Transverse colon (tissue), 4 donors: ENCODE measurements at regions not wholly inside any gene's neighbourhood (a gene's known extent, or its start where the extent isn't known, plus 50 kb on each side); places are given as distances from the start of the nearest gene placed in this dataset.

Source experiments
- DNase-seq: peaks from one replicate; pipeline ENCODE4 v3.0.0-alpha.2; 2019
- H3K27ac ChIP-seq, 4 donors: fragments of 200-600 bp; sonication (generic); 2 replicates each; pipeline ENCODE4 v1.5.1; 2016 to 2018; ENCODE audit warnings: inconsistent platforms in 4 of 4
- H3K27me3 ChIP-seq: fragments of 200-600 bp; sonication (generic); 2 replicates; pipeline ENCODE4 v1.5.1; 2017; ENCODE audit warnings: inconsistent platforms
- H3K36me3 ChIP-seq, 4 donors: fragments of 200-600 bp; sonication (generic); 2 replicates each; pipeline ENCODE4 v1.5.1; 2017 to 2019; ENCODE audit warnings: inconsistent platforms in 4 of 4
- H3K4me1 ChIP-seq, 4 donors: fragments of 200-600 bp; sonication (generic); 2 replicates each; pipeline ENCODE4 v1.5.1; 2017 to 2020; ENCODE audit warnings: inconsistent platforms in 4 of 4
- H3K4me3 ChIP-seq, 4 donors: fragments of 200-600 bp; sonication (generic); 1 replicate in 1 of 4; 2 replicates in 3 of 4; pipeline versions ENCODE4 v1.5.1 to v1.6.1; 2017 to 2019; ENCODE audit warnings: inconsistent platforms in 4 of 4
- H3K9me3 ChIP-seq, 2 donors: fragments of 200-600 bp; sonication (generic); 2 replicates each; pipeline ENCODE4 v1.5.1; 2017 to 2019; ENCODE audit warnings: inconsistent platforms in 2 of 2
- EP300 ChIP-seq: sonication (generic); formaldehyde crosslinking; IDR thresholded peaks from one replicate; pipeline ENCODE4 v1.6.1; 2017; ENCODE audit warnings: antibody characterized with exemption, low read depth
- POLR2A ChIP-seq: fragments of 450-650 bp; IDR thresholded peaks from one replicate; pipeline ENCODE4 v1.6.1; 2016; ENCODE audit warnings: antibody characterized with exemption, mild to moderate bottlenecking, moderate library complexity
- POLR2AphosphoS5 ChIP-seq, 3 donors: sonication (generic); formaldehyde crosslinking; IDR thresholded peaks; one replicate each; pipeline ENCODE4 v1.6.1; 2016; ENCODE audit warnings: antibody characterized with exemption in 3 of 3
- WGBS, 2 donors: methylation state at CpG; one replicate each; pipeline ENCODE4 v1.1.5; 2018; ENCODE audit warnings: low coverage in 1 of 2; 5-methylcytosine and 5-hydroxymethylcytosine counted together
- in situ Hi-C, 4 donors: fragments of 200-750 bp; cut with MboI; loops; one replicate each; pipeline versions ENCODE4 v1.15.0 to v1.15.1; 2017; ENCODE audit warnings: low sequenced_read_pairs in 3 of 4, low pct_ligation_motif_present in 1 of 4, low pct_unique_long_range_greater_than_20kb in 1 of 4
- intact Hi-C: fragments of 100-400 bp; cut with DNase I; formaldehyde crosslinking; loops from one replicate; pipeline ENCODE4 v1.15.1; 2023; ENCODE audit warnings: low total_unique reads
- TF ChIP-seq, protein P1 (sequence below), 5 experiments: fragments of 200-600 bp in 3 of 5; fragments of 450-650 bp in 2 of 5; sonication (generic) in 3 of 5; IDR thresholded peaks; 1 replicate in 2 of 5; 2 replicates in 3 of 5; pipeline ENCODE4 v1.5.1; 2016 to 2017; ENCODE audit warnings: antibody characterized with exemption in 5 of 5, inconsistent platforms in 3 of 5, mild to moderate bottlenecking in 2 of 5, moderate library complexity in 1 of 5

DNA sequence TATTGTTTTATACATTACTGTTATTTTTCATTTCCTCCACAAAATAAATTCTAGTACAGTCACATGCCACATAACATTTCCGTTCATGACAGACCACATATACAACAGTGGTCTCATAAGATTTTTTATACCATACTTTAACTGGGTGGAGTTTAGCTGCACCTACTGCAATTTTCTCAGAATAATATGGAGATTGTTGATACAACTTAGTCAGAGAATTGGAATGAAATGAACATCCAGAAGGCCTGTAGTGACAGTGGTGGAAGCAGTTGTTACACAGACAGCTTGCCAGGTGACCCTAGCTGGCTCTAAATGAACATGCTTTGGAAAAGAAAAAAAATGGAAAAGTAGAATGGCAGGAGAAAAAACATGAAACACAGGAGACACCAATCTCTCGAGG is 183.2 kb upstream of the TCF21 start:
- TF ChIP-seq POLR2AphosphoS5 (IDR thresholded peaks at IDR 0.05) (no peak), EP300 (no peak), POLR2A (no peak)
- TF ChIP-seq, protein P1, sequence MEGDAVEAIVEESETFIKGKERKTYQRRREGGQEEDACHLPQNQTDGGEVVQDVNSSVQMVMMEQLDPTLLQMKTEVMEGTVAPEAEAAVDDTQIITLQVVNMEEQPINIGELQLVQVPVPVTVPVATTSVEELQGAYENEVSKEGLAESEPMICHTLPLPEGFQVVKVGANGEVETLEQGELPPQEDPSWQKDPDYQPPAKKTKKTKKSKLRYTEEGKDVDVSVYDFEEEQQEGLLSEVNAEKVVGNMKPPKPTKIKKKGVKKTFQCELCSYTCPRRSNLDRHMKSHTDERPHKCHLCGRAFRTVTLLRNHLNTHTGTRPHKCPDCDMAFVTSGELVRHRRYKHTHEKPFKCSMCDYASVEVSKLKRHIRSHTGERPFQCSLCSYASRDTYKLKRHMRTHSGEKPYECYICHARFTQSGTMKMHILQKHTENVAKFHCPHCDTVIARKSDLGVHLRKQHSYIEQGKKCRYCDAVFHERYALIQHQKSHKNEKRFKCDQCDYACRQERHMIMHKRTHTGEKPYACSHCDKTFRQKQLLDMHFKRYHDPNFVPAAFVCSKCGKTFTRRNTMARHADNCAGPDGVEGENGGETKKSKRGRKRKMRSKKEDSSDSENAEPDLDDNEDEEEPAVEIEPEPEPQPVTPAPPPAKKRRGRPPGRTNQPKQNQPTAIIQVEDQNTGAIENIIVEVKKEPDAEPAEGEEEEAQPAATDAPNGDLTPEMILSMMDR (IDR thresholded peaks at IDR 0.05) = no peak
- 45 to 71% methylated on average over 2 of the region's 2 CpGs for WGBS, 2 donors
- intact Hi-C loops = no loop called here
- H3K9me3 ChIP-seq = no peaks in the 10 kb centered on the region
- no peaks in the 10 kb centered on the region for H3K4me1 ChIP-seq
- no peak overlapping the region for H3K27ac ChIP-seq
- no peak overlapping the region for H3K4me3 ChIP-seq
- no peak for DNase-seq
- no peaks in the 10 kb centered on the region for H3K27me3 ChIP-seq
- in situ Hi-C loops = no loop called here
- no peaks in the 10 kb centered on the region for H3K36me3 ChIP-seq

DNA sequence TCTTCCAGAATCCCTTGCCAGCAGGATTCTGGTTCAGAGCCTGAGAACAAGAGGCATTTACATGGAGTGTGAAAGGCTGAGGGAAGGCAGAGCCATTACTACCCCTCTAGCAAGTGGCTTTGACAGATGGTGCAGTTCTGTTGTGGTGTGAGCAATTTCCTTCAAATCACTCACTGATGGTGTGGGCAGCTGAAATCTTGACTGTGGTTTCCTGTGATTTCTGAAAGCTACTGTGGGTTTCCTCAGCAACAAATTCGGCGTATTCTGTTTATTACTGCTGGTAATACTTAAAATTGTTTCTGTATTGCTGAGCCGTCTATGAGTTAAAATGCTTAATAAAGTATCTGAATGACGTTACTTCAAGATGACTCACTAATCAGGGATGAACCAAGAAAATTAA is 181.5 kb upstream of the TCF21 start:
- no peaks in the 10 kb centered on the region for H3K27me3 ChIP-seq
- H3K27ac ChIP-seq = no peak overlapping the region
- no peaks in the 10 kb centered on the region for H3K4me1 ChIP-seq
- no peak overlapping the region for H3K4me3 ChIP-seq
- no peaks in the 10 kb centered on the region for H3K9me3 ChIP-seq
- in situ Hi-C loops (no loop called here), intact Hi-C loops (no loop called here)
- DNase-seq = no peak
- 28 to 64% methylated on average over 4 of the region's 4 CpGs for WGBS, 2 donors
- TF ChIP-seq, protein P1 (IDR thresholded peaks at IDR 0.05) = no peak
- TF ChIP-seq POLR2A (no peak), EP300 (no peak), POLR2AphosphoS5 (IDR thresholded peaks at IDR 0.05) (no peak)
- no peaks in the 10 kb centered on the region for H3K36me3 ChIP-seq

DNA sequence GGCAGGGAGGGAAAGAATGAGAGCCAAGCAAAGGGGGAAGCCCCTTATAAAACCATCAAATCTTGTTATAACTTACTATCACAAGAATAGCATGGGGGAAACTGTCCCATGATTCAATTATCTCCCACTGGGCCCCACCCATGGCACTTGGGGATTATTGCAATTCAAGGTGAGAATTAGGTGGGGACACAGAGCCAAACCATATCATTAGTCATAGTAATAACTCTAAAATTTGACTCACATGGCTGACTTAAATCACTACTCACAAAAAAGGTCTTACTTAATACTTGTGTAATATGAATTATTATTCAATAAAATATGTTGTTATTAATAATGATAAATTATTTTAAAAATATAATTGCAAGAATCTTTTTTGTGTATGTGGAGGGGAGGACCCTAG is 178.1 kb upstream of the TCF21 start:
- intact Hi-C loops = no loop called here
- H3K4me3 ChIP-seq = no peak overlapping the region
- no peaks in the 10 kb centered on the region for H3K36me3 ChIP-seq
- no peak for TF ChIP-seq POLR2AphosphoS5 (IDR thresholded peaks at IDR 0.05)
- no peak for TF ChIP-seq EP300
- TF ChIP-seq, protein P1 (IDR thresholded peaks at IDR 0.05) = no peak
- TF ChIP-seq POLR2A = no peak
- no peaks in the 10 kb centered on the region for H3K27me3 ChIP-seq
- no peak for DNase-seq
- no peaks in the 10 kb centered on the region for H3K4me1 ChIP-seq
- no peak overlapping the region for H3K27ac ChIP-seq
- in situ Hi-C loops = no loop called here
- no peaks in the 10 kb centered on the region for H3K9me3 ChIP-seq

DNA sequence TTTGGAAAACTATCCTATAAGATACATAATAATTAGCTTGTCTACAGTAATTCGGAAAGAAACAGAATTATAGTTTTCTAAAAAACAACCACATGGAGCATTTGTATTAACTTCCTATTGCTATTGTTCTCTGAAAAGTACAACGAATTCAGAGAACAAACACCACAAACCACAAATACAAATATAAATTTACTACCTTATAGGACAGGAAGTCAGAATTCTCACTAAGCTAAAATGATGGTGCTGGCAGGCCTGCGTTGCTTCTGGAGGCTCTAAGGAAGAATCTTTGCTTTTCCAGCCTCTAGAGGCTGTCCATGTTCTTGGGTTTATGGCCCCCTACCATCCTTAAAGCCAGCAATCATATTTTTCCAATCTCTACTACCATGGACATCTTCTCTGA is 173.6 kb upstream of the TCF21 start:
- Histone ChIP-seq H3K9me3 (no peaks in the 10 kb centered on the region), H3K4me1 (no peaks in the 10 kb centered on the region), H3K27ac (no peak overlapping the region), H3K4me3 (no peak overlapping the region), H3K36me3 (no peaks in the 10 kb centered on the region), H3K27me3 (no peaks in the 10 kb centered on the region)
- no peak for DNase-seq
- TF ChIP-seq POLR2A (no peak), POLR2AphosphoS5 (IDR thresholded peaks at IDR 0.05) (no peak), EP300 (no peak)
- TF ChIP-seq, protein P1 (IDR thresholded peaks at IDR 0.05) = no peak
- in situ Hi-C loops (no loop called here), intact Hi-C loops (no loop called here)
- 57 to 65% methylated on average over 2 to 3 of the region's 3 CpGs for WGBS, 2 donors
